H9 (cell line): ENCODE measurements at regions not wholly inside any gene's neighbourhood (a gene's known extent, or its start where the extent isn't known, plus 50 kb on each side); places are given as distances from the start of the nearest gene placed in this dataset.
"Not testable (repeated sequence)": the region's sequence is repeated elsewhere in the genome, so short reads cannot be mapped to it uniquely, and the experiment has no call there.

Source experiments
- DNase-seq: peaks from one replicate; pipeline ENCODE4 v3.0.0-alpha.2; 2017
- H2AFZ ChIP-seq: one replicate; pipeline ENCODE4 v1.6.1; 2013; ENCODE audit warnings: mild to moderate bottlenecking, low read length, control low read depth, moderate library complexity
- H2AK5ac ChIP-seq: 2 replicates; pipeline ENCODE4 v1.6.1; 2013; ENCODE audit warnings: low read length, control low read depth, mixed read lengths; ENCODE audit not compliant: insufficient read length
- H2BK120ac ChIP-seq: one replicate; pipeline ENCODE4 v1.6.1; 2013; ENCODE audit warnings: low read depth, mild to moderate bottlenecking, low read length, control low read depth, inconsistent platforms; ENCODE audit not compliant: poor library complexity, severe bottlenecking
- H2BK12ac ChIP-seq: 2 replicates; pipeline ENCODE4 v1.6.1; 2013; ENCODE audit warnings: low read length, control low read depth, mixed read lengths, low read depth; ENCODE audit not compliant: insufficient read length
- H2BK15ac ChIP-seq: 2 replicates; pipeline ENCODE4 v1.6.1; 2013; ENCODE audit warnings: low read depth, low read length, control low read depth
- H2BK20ac ChIP-seq: one replicate; pipeline ENCODE4 v1.6.1; 2013; ENCODE audit warnings: low read depth, mild to moderate bottlenecking, low read length, control low read depth, inconsistent platforms; ENCODE audit not compliant: poor library complexity, severe bottlenecking
- H2BK5ac ChIP-seq: 2 replicates; pipeline ENCODE4 v1.6.1; 2013; ENCODE audit warnings: low read length, control low read depth, mixed read lengths; ENCODE audit not compliant: insufficient read length
- H3K14ac ChIP-seq: 2 replicates; pipeline ENCODE4 v1.6.1; 2013; ENCODE audit warnings: low read length, control low read depth; ENCODE audit not compliant: insufficient read depth
- H3K18ac ChIP-seq: 2 replicates; pipeline ENCODE4 v1.6.1; 2013; ENCODE audit warnings: low read depth, mild to moderate bottlenecking, mixed read lengths, low read length, control low read depth; ENCODE audit not compliant: insufficient read length
- H3K23ac ChIP-seq: 2 replicates; pipeline ENCODE4 v1.6.1; 2013; ENCODE audit warnings: low read length, control low read depth, mixed read lengths, low read depth; ENCODE audit not compliant: insufficient read length
- H3K23me2 ChIP-seq: 2 replicates; pipeline ENCODE4 v1.6.1; 2013; ENCODE audit warnings: low read depth, mild to moderate bottlenecking, mixed read lengths, low read length, control low read depth; ENCODE audit not compliant: insufficient read length, poor library complexity, severe bottlenecking
- H3K27ac ChIP-seq: 2 replicates; pipeline ENCODE4 v1.5.1; 2013; ENCODE audit warnings: low read length, control low read depth, mixed read lengths, low read depth; ENCODE audit not compliant: insufficient read length
- H3K27me3 ChIP-seq: 2 replicates; pipeline ENCODE4 v1.6.1; 2013; ENCODE audit warnings: low read length, control low read depth, inconsistent platforms; ENCODE audit not compliant: insufficient read depth
- H3K4ac ChIP-seq: 2 replicates; pipeline ENCODE4 v1.6.1; 2013; ENCODE audit warnings: low read depth, mild to moderate bottlenecking, control low read depth, inconsistent platforms, low read length, moderate library complexity
- H3K4me1 ChIP-seq: 2 replicates; pipeline ENCODE4 v1.6.1; 2013; ENCODE audit warnings: low read length, control low read depth, inconsistent platforms; ENCODE audit not compliant: insufficient read depth
- H3K4me2 ChIP-seq: 2 replicates; pipeline ENCODE4 v1.6.1; 2013; ENCODE audit warnings: low read length, control low read depth, mixed read lengths; ENCODE audit not compliant: insufficient read length, insufficient read depth
- H3K56ac ChIP-seq: 2 replicates; pipeline ENCODE4 v1.6.1; 2013; ENCODE audit warnings: low read depth, mild to moderate bottlenecking, mixed read lengths, low read length, control low read depth; ENCODE audit not compliant: insufficient read length
- H3K79me1 ChIP-seq: 2 replicates; pipeline ENCODE4 v1.6.1; 2013; ENCODE audit warnings: low read depth, mild to moderate bottlenecking, moderate library complexity, low read length, control low read depth, inconsistent platforms; ENCODE audit not compliant: insufficient read depth, poor library complexity, severe bottlenecking
- H3K79me2 ChIP-seq: 2 replicates; pipeline ENCODE4 v1.6.1; 2013; ENCODE audit warnings: low read length, control low read depth, inconsistent platforms; ENCODE audit not compliant: insufficient read depth
- H3K9ac ChIP-seq: 2 replicates; pipeline ENCODE4 v1.6.1; 2013; ENCODE audit warnings: low read length, control low read depth, mixed read lengths; ENCODE audit not compliant: insufficient read length; ENCODE audit errors: extremely low read depth
- H3K9me3 ChIP-seq: one replicate; pipeline ENCODE4 v1.6.1; 2013; ENCODE audit warnings: low read depth, low read length, inconsistent platforms; ENCODE audit not compliant: control insufficient read depth
- H3T11ph ChIP-seq: one replicate; pipeline ENCODE4 v1.6.1; 2013; ENCODE audit warnings: mild to moderate bottlenecking, low read length, control low read depth, inconsistent platforms
- H4K20me1 ChIP-seq: one replicate; pipeline ENCODE4 v1.6.1; 2013; ENCODE audit not compliant: control insufficient read depth, insufficient read length, insufficient read depth
- H4K5ac ChIP-seq: 2 replicates; pipeline ENCODE4 v1.6.1; 2013; ENCODE audit warnings: low read depth, mild to moderate bottlenecking, mixed read lengths, low read length, control low read depth; ENCODE audit not compliant: insufficient read length
- H4K8ac ChIP-seq: replicated peaks from 2 replicates; pipeline ENCODE4 v1.6.1; 2013; ENCODE audit warnings: low read length, control low read depth, mixed read lengths, low read depth; ENCODE audit not compliant: insufficient read length
- H4K91ac ChIP-seq: 2 replicates; pipeline ENCODE4 v1.6.1; 2013; ENCODE audit warnings: low read depth, mild to moderate bottlenecking, moderate library complexity, mixed read lengths, low read length, control low read depth; ENCODE audit not compliant: insufficient read length
- H3K27ac Mint-ChIP-seq, 3 experiments: 2 replicates in 2 of 3; 3 replicates in 1 of 3; pipeline ENCODE4 v1.8.0; 2020 to 2021; ENCODE audit warnings: mixed read lengths in 3 of 3, mild to moderate bottlenecking in 1 of 3, moderate library complexity in 1 of 3
- H3K27me3 Mint-ChIP-seq: 2 replicates; pipeline ENCODE4 v1.8.0; 2021; ENCODE audit warnings: low read depth, mild to moderate bottlenecking, moderate library complexity, mixed read lengths
- H3K36me3 Mint-ChIP-seq, 3 experiments: 2 replicates in 2 of 3; 3 replicates in 1 of 3; pipeline ENCODE4 v1.8.0; 2020 to 2021; ENCODE audit warnings: low read depth in 3 of 3, mixed read lengths in 3 of 3; ENCODE audit not compliant: insufficient read depth in 1 of 3
- H3K4me1 Mint-ChIP-seq, 2 experiments: 2 replicates each; pipeline ENCODE4 v1.8.0; 2020; ENCODE audit warnings: mixed read lengths in 2 of 2
- H3K4me3 Mint-ChIP-seq, 2 experiments: 2 replicates in 1 of 2; 3 replicates in 1 of 2; pipeline ENCODE4 v1.8.0; 2020 to 2021; ENCODE audit warnings: mild to moderate bottlenecking in 2 of 2, mixed read lengths in 2 of 2, moderate library complexity in 1 of 2
- H3K9me3 Mint-ChIP-seq, 2 experiments: 2 replicates in 1 of 2; 3 replicates in 1 of 2; pipeline ENCODE4 v1.8.0; 2020; ENCODE audit warnings: mild to moderate bottlenecking in 2 of 2, mixed read lengths in 2 of 2, moderate library complexity in 1 of 2
- WGBS: extraction: QIAGEN DNeasy Blood & Tissue Kit; methylation state at CpG from one replicate; pipeline ENCODE4 v1.1.7; 2013; ENCODE audit warnings: missing lambda C conversion rate, low lambda C conversion rate, mixed read lengths; ENCODE audit not compliant: insufficient read length; ENCODE audit errors: extremely low coverage; 5-methylcytosine and 5-hydroxymethylcytosine counted together
- TF ChIP-seq, protein P1 (sequence below): fragments of 200-600 bp; sonication (generic); conservative IDR thresholded peaks from 3 replicates; pipeline ENCODE4 v1.8.0; 2021; ENCODE audit warnings: antibody characterized with exemption, mild to moderate bottlenecking

DNA sequence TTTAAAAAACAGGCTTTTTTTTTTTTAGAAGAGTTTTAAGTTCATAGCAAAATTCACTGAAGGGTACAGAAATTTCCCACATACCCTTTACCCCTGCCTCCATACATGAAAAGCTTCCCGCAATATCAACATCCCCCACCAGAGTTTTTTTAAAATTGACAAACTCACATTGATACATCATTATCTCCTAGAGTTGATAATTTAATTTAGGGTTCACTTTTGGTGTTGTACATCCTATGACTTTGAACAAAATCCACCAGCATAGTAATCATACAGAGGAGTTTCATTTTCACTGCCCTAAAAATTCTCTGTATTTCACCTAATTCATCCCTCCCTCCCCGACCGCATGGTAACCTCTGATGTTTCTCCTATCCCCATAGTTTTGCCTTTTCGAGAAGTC, 53.6 kb upstream of the KCNK2 start:
- Histone ChIP-seq H3K4me1 (no peaks in the 10 kb centered on the region), H3K4me2 (no peak overlapping the region), H2BK15ac (no peak overlapping the region), H4K20me1 (no peaks in the 10 kb centered on the region), H3K56ac (no peak overlapping the region), H3K9ac (no peak overlapping the region), H4K8ac (no peak overlapping the region), H3K27ac (no peak overlapping the region), H3K79me1 (no peaks in the 10 kb centered on the region), H3T11ph (no peak overlapping the region), H3K14ac (no peak overlapping the region), H2BK20ac (no peak overlapping the region), H2BK5ac (no peak overlapping the region), H2AK5ac (no peak overlapping the region), H2AFZ (no peak overlapping the region), H3K18ac (no peak overlapping the region), H3K23ac (no peak overlapping the region), H2BK12ac (no peak overlapping the region), H3K9me3 (no peaks in the 10 kb centered on the region), H3K79me2 (no peaks in the 10 kb centered on the region), H4K91ac (no peak overlapping the region), H3K23me2 (no peaks in the 10 kb centered on the region), H4K5ac (no peak overlapping the region), H3K27me3 (no peaks in the 10 kb centered on the region), H2BK120ac (no peak overlapping the region), H3K4ac (no peak overlapping the region)
- H3K27me3 Mint-ChIP-seq = no peaks in the 10 kb centered on the region
- H3K36me3 Mint-ChIP-seq = no peaks in the 10 kb centered on the region
- peaks cover 2 to 3% of the 10 kb centered on the region in 2 experiments; a peak in 3 of 4 replicates for H3K4me1 Mint-ChIP-seq
- TF ChIP-seq, protein P1, sequence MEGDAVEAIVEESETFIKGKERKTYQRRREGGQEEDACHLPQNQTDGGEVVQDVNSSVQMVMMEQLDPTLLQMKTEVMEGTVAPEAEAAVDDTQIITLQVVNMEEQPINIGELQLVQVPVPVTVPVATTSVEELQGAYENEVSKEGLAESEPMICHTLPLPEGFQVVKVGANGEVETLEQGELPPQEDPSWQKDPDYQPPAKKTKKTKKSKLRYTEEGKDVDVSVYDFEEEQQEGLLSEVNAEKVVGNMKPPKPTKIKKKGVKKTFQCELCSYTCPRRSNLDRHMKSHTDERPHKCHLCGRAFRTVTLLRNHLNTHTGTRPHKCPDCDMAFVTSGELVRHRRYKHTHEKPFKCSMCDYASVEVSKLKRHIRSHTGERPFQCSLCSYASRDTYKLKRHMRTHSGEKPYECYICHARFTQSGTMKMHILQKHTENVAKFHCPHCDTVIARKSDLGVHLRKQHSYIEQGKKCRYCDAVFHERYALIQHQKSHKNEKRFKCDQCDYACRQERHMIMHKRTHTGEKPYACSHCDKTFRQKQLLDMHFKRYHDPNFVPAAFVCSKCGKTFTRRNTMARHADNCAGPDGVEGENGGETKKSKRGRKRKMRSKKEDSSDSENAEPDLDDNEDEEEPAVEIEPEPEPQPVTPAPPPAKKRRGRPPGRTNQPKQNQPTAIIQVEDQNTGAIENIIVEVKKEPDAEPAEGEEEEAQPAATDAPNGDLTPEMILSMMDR = no peak; the same call in 2 of the 3 replicates
- no CpG with 5 or more reads among the region's 4 CpGs for WGBS
- no peak overlapping the region for H3K4me3 Mint-ChIP-seq
- no peaks in the 10 kb centered on the region for H3K9me3 Mint-ChIP-seq
- H3K27ac Mint-ChIP-seq = no peak overlapping the region
- DNase-seq = no peak

DNA sequence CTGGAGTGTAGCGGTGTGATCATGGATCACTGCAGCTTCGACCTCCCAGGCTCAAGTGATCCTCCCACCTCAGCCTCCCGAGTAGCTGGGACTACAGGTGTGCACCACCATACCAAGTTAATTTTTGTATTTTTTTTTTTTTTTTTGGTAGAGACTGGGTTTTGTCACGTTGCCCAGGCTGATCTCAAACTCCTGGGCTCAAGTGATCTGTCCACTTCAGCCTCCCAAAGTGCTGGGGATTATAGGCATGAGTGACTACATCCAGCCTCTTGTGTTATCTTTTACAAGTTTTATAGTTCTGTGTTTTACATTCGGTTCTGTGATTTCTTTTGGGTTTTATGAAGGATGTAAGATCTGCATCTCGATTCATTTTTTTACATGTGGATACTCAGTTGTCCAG, 52.0 kb upstream of the KCNK2 start:
- H3K56ac ChIP-seq, H3K27me3 ChIP-seq, H3K4me1 ChIP-seq, H3K4me3 Mint-ChIP-seq, H3K4me1 Mint-ChIP-seq, H2AK5ac ChIP-seq, H3K27ac ChIP-seq, H3K27ac Mint-ChIP-seq, H3K9me3 ChIP-seq, H2BK5ac ChIP-seq, H3T11ph ChIP-seq, H4K5ac ChIP-seq, H2BK15ac ChIP-seq, H3K9ac ChIP-seq, H3K79me1 ChIP-seq, H2BK12ac ChIP-seq, H4K20me1 ChIP-seq, DNase-seq, H4K8ac ChIP-seq, H2AFZ ChIP-seq, H3K27me3 Mint-ChIP-seq, H3K79me2 ChIP-seq, H2BK20ac ChIP-seq, H3K36me3 Mint-ChIP-seq, H2BK120ac ChIP-seq, H3K4ac ChIP-seq, H3K18ac ChIP-seq, H3K9me3 Mint-ChIP-seq, H3K23ac ChIP-seq, H3K4me2 ChIP-seq, H3K23me2 ChIP-seq, H3K14ac ChIP-seq, H4K91ac ChIP-seq: not testable (repeated sequence)
- no CpG with 5 or more reads among the region's 6 CpGs for WGBS
